Neural cell (in vitro differentiated cells): ENCODE measurements at regions not wholly inside any gene's neighbourhood (a gene's known extent, or its start where the extent isn't known, plus 50 kb on each side); places are given as distances from the start of the nearest gene placed in this dataset.

Source experiments
- H2AFZ ChIP-seq: fragments of 200-600, 300-800 bp; sonication (generic), shearing (Covaris generic); 2 replicates; pipeline ENCODE4 v1.6.0; 2014; ENCODE audit warnings: low read depth, mild to moderate bottlenecking, antibody characterized with exemption, low read length, moderate library complexity
- H3F3A ChIP-seq: fragments of 200-600 bp; shearing (Covaris generic); 2 replicates; pipeline ENCODE4 v1.6.1; 2016; ENCODE audit warnings: mild to moderate bottlenecking, moderate library complexity, mixed read lengths, antibody characterized with exemption, low read length; ENCODE audit not compliant: insufficient read depth, poor library complexity, severe bottlenecking
- H3K27ac ChIP-seq: fragments of 200-600, 300-800 bp; sonication (generic), shearing (Covaris generic); 2 replicates; pipeline ENCODE4 v1.5.1; 2014; ENCODE audit warnings: mild to moderate bottlenecking, low read length, moderate library complexity
- H3K27me3 ChIP-seq: fragments of 300-800, 200-600 bp; sonication (generic), shearing (Covaris generic); 2 replicates; pipeline ENCODE4 v1.6.0; 2014; ENCODE audit warnings: mild to moderate bottlenecking, low read depth, low read length, moderate library complexity; ENCODE audit not compliant: insufficient read depth
- H3K36me3 ChIP-seq: fragments of 300-800, 200-600 bp; sonication (generic), shearing (Covaris generic); 2 replicates; pipeline ENCODE4 v1.5.1; 2014; ENCODE audit warnings: mild to moderate bottlenecking, antibody characterized with exemption, low read length, moderate library complexity; ENCODE audit not compliant: insufficient read depth
- H3K4me2 ChIP-seq: fragments of 300-800, 200-600 bp; sonication (generic), shearing (Covaris generic); 2 replicates; pipeline ENCODE4 v1.6.0; 2014; ENCODE audit warnings: mild to moderate bottlenecking, low read length
- H3K4me3 ChIP-seq: fragments of 300-800, 200-600 bp; sonication (generic), shearing (Covaris generic); 2 replicates; pipeline ENCODE4 v1.5.1; 2014; ENCODE audit warnings: mild to moderate bottlenecking, low read length, moderate library complexity
- H3K79me2 ChIP-seq: fragments of 200-600 bp; shearing (Covaris generic); replicated peaks from 2 replicates; pipeline ENCODE4 v1.6.0; 2014; ENCODE audit warnings: mild to moderate bottlenecking, low read length, moderate library complexity; ENCODE audit not compliant: insufficient read depth
- H3K9ac ChIP-seq: fragments of 300-800, 200-600 bp; sonication (generic), shearing (Covaris generic); 2 replicates; pipeline ENCODE4 v1.6.1; 2016; ENCODE audit warnings: mild to moderate bottlenecking, low read length, mixed read lengths
- H3K9me2 ChIP-seq: fragments of 200-600 bp; shearing (Covaris generic); 2 replicates; pipeline ENCODE4 v1.6.1; 2016; ENCODE audit warnings: mild to moderate bottlenecking, low read length, mixed read lengths; ENCODE audit not compliant: insufficient read depth
- H3K9me3 ChIP-seq: fragments of 200-600, 300-800 bp; sonication (generic), shearing (Covaris generic); 2 replicates; pipeline ENCODE4 v1.6.1; 2016; ENCODE audit warnings: mild to moderate bottlenecking, mixed run types, low read length, moderate library complexity, mixed read lengths
- H4K20me1 ChIP-seq: fragments of 200-600 bp; shearing (Covaris generic); 2 replicates; pipeline ENCODE4 v1.6.1; 2016; ENCODE audit warnings: mild to moderate bottlenecking, mixed run types; ENCODE audit not compliant: insufficient read depth
- EP300 ChIP-seq: fragments of 450-650 bp; conservative IDR thresholded peaks from 2 replicates; pipeline ENCODE4 v1.6.1; 2014; ENCODE audit warnings: antibody characterized with exemption, mild to moderate bottlenecking, moderate library complexity; ENCODE audit not compliant: poor library complexity, severe bottlenecking
- EZH2 ChIP-seq: fragments of 200-600, 300-800 bp; shearing (Covaris generic), sonication (generic); IDR thresholded peaks from 2 replicates; pipeline ENCODE4 v1.6.1; 2014; ENCODE audit warnings: antibody characterized with exemption, low read length, borderline replicate concordance, mild to moderate bottlenecking; ENCODE audit not compliant: insufficient read depth, poor library complexity, severe bottlenecking
- MXI1 ChIP-seq: fragments of 450-650 bp; conservative IDR thresholded peaks from 2 replicates; pipeline ENCODE4 v1.6.1; 2014; ENCODE audit warnings: antibody characterized with exemption, mild to moderate bottlenecking; ENCODE audit not compliant: poor library complexity, severe bottlenecking
- POLR2AphosphoS5 ChIP-seq: IDR thresholded peaks from 2 replicates; pipeline ENCODE4 v1.6.1; 2012
- RAD21 ChIP-seq: fragments of 450-650 bp; conservative IDR thresholded peaks from 2 replicates; pipeline ENCODE4 v1.6.1; 2014; ENCODE audit warnings: antibody characterized with exemption, mild to moderate bottlenecking, moderate library complexity
- SMC3 ChIP-seq: fragments of 450-650 bp; conservative IDR thresholded peaks from 2 replicates; pipeline ENCODE4 v1.6.1; 2014; ENCODE audit warnings: antibody characterized with exemption, mild to moderate bottlenecking, moderate library complexity; ENCODE audit not compliant: poor library complexity
- TF ChIP-seq, protein P1 (sequence below): IDR thresholded peaks from 2 replicates; pipeline ENCODE4 v1.6.1; 2012; ENCODE audit warnings: borderline replicate concordance
- TF ChIP-seq, protein P2 (sequence below): fragments of 450-650 bp; IDR thresholded peaks from 2 replicates; pipeline ENCODE4 v1.5.1; 2014; ENCODE audit warnings: antibody characterized with exemption, mild to moderate bottlenecking, moderate library complexity; ENCODE audit not compliant: poor library complexity, severe bottlenecking

DNA sequence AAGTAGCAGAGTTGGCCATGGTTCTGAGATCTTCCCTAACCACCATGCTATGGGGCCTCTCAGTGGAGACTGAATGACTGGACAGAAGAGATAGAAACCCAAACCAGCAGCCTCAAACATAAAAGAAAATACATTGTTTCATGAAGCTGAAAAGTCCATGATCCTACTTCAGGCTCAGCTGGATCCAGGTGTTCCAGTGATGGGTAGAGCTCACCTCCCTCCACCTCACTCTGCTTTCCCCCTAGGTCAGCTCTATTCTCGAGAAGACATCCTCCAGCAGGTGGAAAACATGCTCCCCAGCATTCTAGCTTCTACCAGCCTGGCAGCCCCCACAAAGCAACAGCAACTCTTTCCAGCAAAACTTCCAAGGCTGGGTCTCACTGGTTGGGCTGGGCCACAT lies 132.1 kb downstream of the OAT start:
- Histone ChIP-seq H3F3A (no peaks in the 10 kb centered on the region), H3K9me3 (no peaks in the 10 kb centered on the region), H3K9me2 (no peaks in the 10 kb centered on the region), H3K4me2 (no peak overlapping the region), H3K36me3 (no peaks in the 10 kb centered on the region), H3K79me2 (no peaks in the 10 kb centered on the region), H3K27me3 (no peaks in the 10 kb centered on the region), H3K27ac (no peak overlapping the region), H4K20me1 (no peaks in the 10 kb centered on the region), H2AFZ (no peak overlapping the region), H3K4me3 (no peak overlapping the region), H3K9ac (no peak overlapping the region)
- TF ChIP-seq, protein P1, sequence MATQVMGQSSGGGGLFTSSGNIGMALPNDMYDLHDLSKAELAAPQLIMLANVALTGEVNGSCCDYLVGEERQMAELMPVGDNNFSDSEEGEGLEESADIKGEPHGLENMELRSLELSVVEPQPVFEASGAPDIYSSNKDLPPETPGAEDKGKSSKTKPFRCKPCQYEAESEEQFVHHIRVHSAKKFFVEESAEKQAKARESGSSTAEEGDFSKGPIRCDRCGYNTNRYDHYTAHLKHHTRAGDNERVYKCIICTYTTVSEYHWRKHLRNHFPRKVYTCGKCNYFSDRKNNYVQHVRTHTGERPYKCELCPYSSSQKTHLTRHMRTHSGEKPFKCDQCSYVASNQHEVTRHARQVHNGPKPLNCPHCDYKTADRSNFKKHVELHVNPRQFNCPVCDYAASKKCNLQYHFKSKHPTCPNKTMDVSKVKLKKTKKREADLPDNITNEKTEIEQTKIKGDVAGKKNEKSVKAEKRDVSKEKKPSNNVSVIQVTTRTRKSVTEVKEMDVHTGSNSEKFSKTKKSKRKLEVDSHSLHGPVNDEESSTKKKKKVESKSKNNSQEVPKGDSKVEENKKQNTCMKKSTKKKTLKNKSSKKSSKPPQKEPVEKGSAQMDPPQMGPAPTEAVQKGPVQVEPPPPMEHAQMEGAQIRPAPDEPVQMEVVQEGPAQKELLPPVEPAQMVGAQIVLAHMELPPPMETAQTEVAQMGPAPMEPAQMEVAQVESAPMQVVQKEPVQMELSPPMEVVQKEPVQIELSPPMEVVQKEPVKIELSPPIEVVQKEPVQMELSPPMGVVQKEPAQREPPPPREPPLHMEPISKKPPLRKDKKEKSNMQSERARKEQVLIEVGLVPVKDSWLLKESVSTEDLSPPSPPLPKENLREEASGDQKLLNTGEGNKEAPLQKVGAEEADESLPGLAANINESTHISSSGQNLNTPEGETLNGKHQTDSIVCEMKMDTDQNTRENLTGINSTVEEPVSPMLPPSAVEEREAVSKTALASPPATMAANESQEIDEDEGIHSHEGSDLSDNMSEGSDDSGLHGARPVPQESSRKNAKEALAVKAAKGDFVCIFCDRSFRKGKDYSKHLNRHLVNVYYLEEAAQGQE: no peak
- TF ChIP-seq POLR2AphosphoS5 (no peak), EZH2 (no peak), MXI1 (no peak)
- TF ChIP-seq, protein P2, sequence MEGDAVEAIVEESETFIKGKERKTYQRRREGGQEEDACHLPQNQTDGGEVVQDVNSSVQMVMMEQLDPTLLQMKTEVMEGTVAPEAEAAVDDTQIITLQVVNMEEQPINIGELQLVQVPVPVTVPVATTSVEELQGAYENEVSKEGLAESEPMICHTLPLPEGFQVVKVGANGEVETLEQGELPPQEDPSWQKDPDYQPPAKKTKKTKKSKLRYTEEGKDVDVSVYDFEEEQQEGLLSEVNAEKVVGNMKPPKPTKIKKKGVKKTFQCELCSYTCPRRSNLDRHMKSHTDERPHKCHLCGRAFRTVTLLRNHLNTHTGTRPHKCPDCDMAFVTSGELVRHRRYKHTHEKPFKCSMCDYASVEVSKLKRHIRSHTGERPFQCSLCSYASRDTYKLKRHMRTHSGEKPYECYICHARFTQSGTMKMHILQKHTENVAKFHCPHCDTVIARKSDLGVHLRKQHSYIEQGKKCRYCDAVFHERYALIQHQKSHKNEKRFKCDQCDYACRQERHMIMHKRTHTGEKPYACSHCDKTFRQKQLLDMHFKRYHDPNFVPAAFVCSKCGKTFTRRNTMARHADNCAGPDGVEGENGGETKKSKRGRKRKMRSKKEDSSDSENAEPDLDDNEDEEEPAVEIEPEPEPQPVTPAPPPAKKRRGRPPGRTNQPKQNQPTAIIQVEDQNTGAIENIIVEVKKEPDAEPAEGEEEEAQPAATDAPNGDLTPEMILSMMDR: no peak

DNA sequence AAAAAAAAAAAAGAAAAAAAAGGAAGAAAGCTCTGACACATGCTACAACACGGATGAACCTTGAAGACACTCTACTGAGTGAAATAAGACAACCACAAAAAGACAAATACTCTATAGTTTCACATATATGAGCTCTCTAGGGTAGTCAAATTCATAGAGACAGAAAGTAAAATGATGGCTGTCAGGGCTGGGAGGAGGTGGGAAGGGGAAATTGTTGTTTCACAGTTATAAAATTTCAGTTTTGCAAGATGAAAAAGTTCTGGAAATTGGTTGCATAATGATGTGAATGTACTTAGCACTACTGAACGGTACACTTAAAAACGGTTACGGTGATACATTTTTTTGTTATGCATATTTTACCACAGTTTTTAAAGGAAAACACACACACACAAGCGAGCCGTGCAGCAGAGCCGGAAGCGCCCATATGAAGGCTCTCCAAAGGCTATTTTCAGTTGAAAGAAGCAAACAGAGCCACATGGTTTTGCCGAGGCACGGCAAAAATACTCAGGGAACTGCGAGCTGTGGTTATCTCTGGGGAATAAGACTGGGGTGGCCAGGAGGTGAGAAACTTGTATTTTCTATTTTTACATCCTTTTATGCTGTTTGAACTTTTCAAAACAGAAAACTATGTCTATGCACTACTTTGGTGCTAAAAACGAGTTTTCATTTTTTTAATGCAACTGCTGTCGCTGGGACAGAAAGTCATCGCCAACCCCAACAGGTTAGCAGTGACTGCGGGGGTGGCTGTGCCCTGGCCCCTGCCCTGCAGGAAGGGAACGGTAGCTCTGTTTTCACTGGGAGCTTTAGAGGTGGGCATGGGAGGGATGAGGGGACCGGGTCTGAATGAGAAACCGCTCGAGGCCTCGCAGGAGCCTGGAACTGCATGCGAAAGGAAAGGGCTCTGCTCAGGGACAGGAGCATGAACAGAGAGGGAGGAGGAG lies 132.9 kb downstream of the OAT start:
- Histone ChIP-seq H4K20me1 (no peaks in the 10 kb centered on the region), H3K9me2 (no peaks in the 10 kb centered on the region), H3K36me3 (no peaks in the 10 kb centered on the region), H3K4me3 (no peak overlapping the region), H3K27me3 (no peaks in the 10 kb centered on the region), H3K79me2 (no peaks in the 10 kb centered on the region), H2AFZ (no peak overlapping the region), H3K9me3 (no peaks in the 10 kb centered on the region), H3F3A (no peaks in the 10 kb centered on the region), H3K4me2 (no peak overlapping the region), H3K9ac (no peak overlapping the region), H3K27ac (no peak overlapping the region)
- TF ChIP-seq, protein P1: no peak
- no peak for TF ChIP-seq POLR2AphosphoS5
- TF ChIP-seq SMC3: no peak
- no peak for TF ChIP-seq EP300
- no peak for TF ChIP-seq RAD21
